NCI-H2029 (cell line): ENCODE measurements at regions not wholly inside any gene's neighbourhood (a gene's known extent, or its start where the extent isn't known, plus 50 kb on each side); places are given as distances from the start of the nearest gene placed in this dataset.

Experiments used
- DNase-seq: peaks from one replicate; lab custom pipeline; 2025; lab: John Stamatoyannopoulos, UW

GRCh38 chr9:109830545-109830944, 50.5 kb downstream of the PALM2AKAP2 start:
- DNase-seq: no peak

- no peak for DNase-seq
Measured at GRCh38 chr9:109831998-109832658, 52.1 kb downstream of the PALM2AKAP2 start.

- DNase-seq: no peak
Measured at GRCh38 chr9:109834855-109835254, 54.9 kb downstream of the PALM2AKAP2 start.

GRCh38 chr9:109843641-109844040, 63.6 kb downstream of the PALM2AKAP2 start:
- DNase-seq: no peak

GRCh38 chr9:109845226-109845625, 65.2 kb downstream of the PALM2AKAP2 start:
- no peak for DNase-seq

GRCh38 chr9:109846776-109847175, 66.8 kb downstream of the PALM2AKAP2 start:
- DNase-seq: no peak

- no peak for DNase-seq
Measured at GRCh38 chr9:109852556-109852955, 72.6 kb downstream of the PALM2AKAP2 start.

- no peak for DNase-seq
Measured at GRCh38 chr9:109855540-109855939, 75.5 kb downstream of the PALM2AKAP2 start.

GRCh38 chr9:109856785-109857184, 76.8 kb downstream of the PALM2AKAP2 start:
- no peak for DNase-seq

GRCh38 chr9:109857336-109857735, 77.3 kb downstream of the PALM2AKAP2 start:
- DNase-seq: no peak

GRCh38 chr9:109859447-109859846, 79.4 kb downstream of the PALM2AKAP2 start:
- DNase-seq: no peak

GRCh38 chr9:109860521-109860920, 80.5 kb downstream of the PALM2AKAP2 start:
- no peak for DNase-seq

GRCh38 chr9:109861499-109861898, 81.5 kb downstream of the PALM2AKAP2 start:
- no peak for DNase-seq

GRCh38 chr9:109861918-109862317, 81.9 kb downstream of the PALM2AKAP2 start:
- no peak for DNase-seq

GRCh38 chr9:109862452-109862851, 82.5 kb downstream of the PALM2AKAP2 start:
- DNase-seq: no peak

GRCh38 chr9:109863961-109864360, 84.0 kb downstream of the PALM2AKAP2 start:
- DNase-seq: no peak

- DNase-seq: no peak
Measured at GRCh38 chr9:109865521-109865920, 85.5 kb downstream of the PALM2AKAP2 start.

- DNase-seq: no peak
Measured at GRCh38 chr9:109868207-109868606, 88.2 kb downstream of the PALM2AKAP2 start.

- no peak for DNase-seq
Measured at GRCh38 chr9:109868722-109869121, 88.7 kb downstream of the PALM2AKAP2 start.

- no peak for DNase-seq
Measured at GRCh38 chr9:109870365-109870764, 90.4 kb downstream of the PALM2AKAP2 start.

- DNase-seq: no peak
Measured at GRCh38 chr9:109872901-109873300, 92.9 kb downstream of the PALM2AKAP2 start.

GRCh38 chr9:109875495-109876129, 95.6 kb downstream of the PALM2AKAP2 start:
- no peak for DNase-seq

- DNase-seq: no peak
Measured at GRCh38 chr9:109880276-109881169, 100.5 kb downstream of the PALM2AKAP2 start.
